ENCODE measurements at regions not wholly inside any gene's neighbourhood (a gene's known extent, or its start where the extent isn't known, plus 50 kb on each side); places are given as distances from the start of the nearest gene placed in this dataset.
A peak's percentile ranks its signal among the peaks of the same experiment; 100 is the strongest.

- intact Hi-C loops (cut with micrococcal nuclease; ENCODE audit: unreplicated experiment) = no loop called here
- peak overlapping the region; percentile 59 for H3K27ac ChIP-seq (ENCODE audit: low read depth, low read length, poor library complexity, severe bottlenecking)
- H3K9me3 ChIP-seq (ENCODE audit: low read depth, low read length, poor library complexity, severe bottlenecking) = no peaks in the 10 kb centered on the region
- H3K4me1 ChIP-seq (ENCODE audit: insufficient read depth, low read length, poor library complexity, severe bottlenecking) = peaks cover 40% of the 10 kb centered on the region
- POLR2A ChIA-PET (ENCODE audit: low non-redundant PET) = no interaction called here
- no peak overlapping the region for H3K4me3 ChIP-seq (ENCODE audit: low read depth, low read length, poor library complexity, severe bottlenecking)
- CTCF ChIA-PET = interaction anchor here (1.2 kb wide), 1 partner anchor 252 kb away, joined by 6 read pairs; no protein-coding TSS in a partner anchor
- DNase-seq (ENCODE audit: low spot score) = peak; percentile 89
- TF ChIP-seq EZH2 (IDR thresholded peaks at IDR 0.05; ENCODE audit: borderline replicate concordance, low read depth, low read length, poor library complexity, severe bottlenecking) = no peak
- TF ChIP-seq, protein P1, sequence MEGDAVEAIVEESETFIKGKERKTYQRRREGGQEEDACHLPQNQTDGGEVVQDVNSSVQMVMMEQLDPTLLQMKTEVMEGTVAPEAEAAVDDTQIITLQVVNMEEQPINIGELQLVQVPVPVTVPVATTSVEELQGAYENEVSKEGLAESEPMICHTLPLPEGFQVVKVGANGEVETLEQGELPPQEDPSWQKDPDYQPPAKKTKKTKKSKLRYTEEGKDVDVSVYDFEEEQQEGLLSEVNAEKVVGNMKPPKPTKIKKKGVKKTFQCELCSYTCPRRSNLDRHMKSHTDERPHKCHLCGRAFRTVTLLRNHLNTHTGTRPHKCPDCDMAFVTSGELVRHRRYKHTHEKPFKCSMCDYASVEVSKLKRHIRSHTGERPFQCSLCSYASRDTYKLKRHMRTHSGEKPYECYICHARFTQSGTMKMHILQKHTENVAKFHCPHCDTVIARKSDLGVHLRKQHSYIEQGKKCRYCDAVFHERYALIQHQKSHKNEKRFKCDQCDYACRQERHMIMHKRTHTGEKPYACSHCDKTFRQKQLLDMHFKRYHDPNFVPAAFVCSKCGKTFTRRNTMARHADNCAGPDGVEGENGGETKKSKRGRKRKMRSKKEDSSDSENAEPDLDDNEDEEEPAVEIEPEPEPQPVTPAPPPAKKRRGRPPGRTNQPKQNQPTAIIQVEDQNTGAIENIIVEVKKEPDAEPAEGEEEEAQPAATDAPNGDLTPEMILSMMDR (conservative IDR thresholded peaks at IDR 0.05; ENCODE audit: low read depth, low read length) = no peak; the same call in 1 of the 2 replicates
- no peaks in the 10 kb centered on the region for H3K27me3 ChIP-seq (replicated peaks; ENCODE audit: insufficient read depth, low read depth, low read length, poor library complexity)
- no peaks in the 10 kb centered on the region for H3K36me3 ChIP-seq (ENCODE audit: insufficient read depth, low read length, poor library complexity, severe bottlenecking)
- no TSS peak for BruUV-seq (replicated peaks)
Measured at GRCh38 chr1:116232989-116233514, 121.9 kb downstream of the MAB21L3 start.

DNA sequence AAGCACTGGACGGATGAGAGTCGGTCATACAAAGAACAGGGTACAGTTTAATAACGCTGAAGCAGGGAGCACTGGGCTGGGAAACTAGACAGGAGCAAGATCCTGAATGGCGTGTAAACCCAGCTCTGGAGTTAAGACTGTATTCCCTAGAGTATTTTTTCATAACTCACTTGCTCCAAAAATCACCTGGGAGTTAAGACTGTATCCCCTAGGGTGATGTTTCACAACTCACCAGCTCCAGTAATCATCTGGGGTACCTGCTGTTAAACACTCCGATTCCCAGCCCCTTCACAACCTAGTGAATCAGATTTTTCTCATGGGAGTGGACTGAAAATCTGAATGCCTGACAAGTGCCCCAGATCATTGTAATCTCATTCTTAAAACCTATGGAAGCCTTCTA, 123.2 kb downstream of the MAB21L3 start:
- Histone ChIP-seq H3K27ac (ENCODE audit: low read depth, low read length, poor library complexity, severe bottlenecking) (no peak overlapping the region), H3K27me3 (replicated peaks; ENCODE audit: insufficient read depth, low read depth, low read length, poor library complexity) (no peaks in the 10 kb centered on the region), H3K36me3 (ENCODE audit: insufficient read depth, low read length, poor library complexity, severe bottlenecking) (no peaks in the 10 kb centered on the region), H3K4me3 (ENCODE audit: low read depth, low read length, poor library complexity, severe bottlenecking) (no peak overlapping the region), H3K4me1 (ENCODE audit: insufficient read depth, low read length, poor library complexity, severe bottlenecking) (peaks cover 42% of the 10 kb centered on the region), H3K9me3 (ENCODE audit: low read depth, low read length, poor library complexity, severe bottlenecking) (no peaks in the 10 kb centered on the region)
- CTCF ChIA-PET = no interaction called here
- TF ChIP-seq, protein P1 (conservative IDR thresholded peaks at IDR 0.05; ENCODE audit: low read depth, low read length) = no peak
- TF ChIP-seq EZH2 (IDR thresholded peaks at IDR 0.05; ENCODE audit: borderline replicate concordance, low read depth, low read length, poor library complexity, severe bottlenecking) = no peak
- no TSS peak for BruUV-seq (replicated peaks)
- POLR2A ChIA-PET (ENCODE audit: low non-redundant PET) = no interaction called here
- no peak for DNase-seq (ENCODE audit: low spot score)
- intact Hi-C loops (cut with micrococcal nuclease; ENCODE audit: unreplicated experiment) = no loop called here

- BruUV-seq (replicated peaks) = no TSS peak
- TF ChIP-seq EZH2 (IDR thresholded peaks at IDR 0.05; ENCODE audit: borderline replicate concordance, low read depth, low read length, poor library complexity, severe bottlenecking) = no peak
- TF ChIP-seq, protein P1 (conservative IDR thresholded peaks at IDR 0.05; ENCODE audit: low read depth, low read length) = no peak
- intact Hi-C loops (cut with micrococcal nuclease; ENCODE audit: unreplicated experiment) = no loop called here
- Histone ChIP-seq H3K4me1 (ENCODE audit: insufficient read depth, low read length, poor library complexity, severe bottlenecking) (peaks cover 4% of the 10 kb centered on the region), H3K9me3 (ENCODE audit: low read depth, low read length, poor library complexity, severe bottlenecking) (no peaks in the 10 kb centered on the region), H3K4me3 (ENCODE audit: low read depth, low read length, poor library complexity, severe bottlenecking) (no peak overlapping the region), H3K27ac (ENCODE audit: low read depth, low read length, poor library complexity, severe bottlenecking) (no peak overlapping the region), H3K36me3 (ENCODE audit: insufficient read depth, low read length, poor library complexity, severe bottlenecking) (no peaks in the 10 kb centered on the region), H3K27me3 (replicated peaks; ENCODE audit: insufficient read depth, low read depth, low read length, poor library complexity) (no peaks in the 10 kb centered on the region)
- CTCF ChIA-PET = no interaction called here
- POLR2A ChIA-PET (ENCODE audit: low non-redundant PET) = no interaction called here
- no peak for DNase-seq (ENCODE audit: low spot score)
Measured at GRCh38 chr1:116239916-116240315, 128.7 kb downstream of the MAB21L3 start.
